Panc1 (cell line): ENCODE measurements at regions not wholly inside any gene's neighbourhood (a gene's known extent, or its start where the extent isn't known, plus 50 kb on each side); places are given as distances from the start of the nearest gene placed in this dataset.

Source experiments
- POLR2AphosphoS5 ChIP-seq: IDR thresholded peaks from 2 replicates; pipeline ENCODE4 v1.6.1; 2012; ENCODE audit warnings: mild to moderate bottlenecking, low read depth, low read length, moderate library complexity
- SIN3A ChIP-seq: IDR thresholded peaks from 2 replicates; pipeline ENCODE4 v1.6.1; 2012; ENCODE audit warnings: low read depth, mild to moderate bottlenecking, low read length, moderate library complexity, borderline replicate concordance; ENCODE audit not compliant: insufficient read depth
- TF ChIP-seq, protein P1 (sequence below): fragments of 450-650 bp; IDR thresholded peaks from 2 replicates; pipeline ENCODE4 v1.5.1; 2017; ENCODE audit warnings: mild to moderate bottlenecking
- TF ChIP-seq, protein P2 (sequence below), 2 experiments: IDR thresholded peaks; 2 replicates each; pipeline ENCODE4 v1.6.1; 2011 to 2012; ENCODE audit warnings: low read depth in 2 of 2, control low read depth in 1 of 2, low read length in 1 of 2, mild to moderate bottlenecking in 1 of 2, moderate library complexity in 1 of 2; ENCODE audit not compliant: insufficient read depth in 1 of 2

DNA sequence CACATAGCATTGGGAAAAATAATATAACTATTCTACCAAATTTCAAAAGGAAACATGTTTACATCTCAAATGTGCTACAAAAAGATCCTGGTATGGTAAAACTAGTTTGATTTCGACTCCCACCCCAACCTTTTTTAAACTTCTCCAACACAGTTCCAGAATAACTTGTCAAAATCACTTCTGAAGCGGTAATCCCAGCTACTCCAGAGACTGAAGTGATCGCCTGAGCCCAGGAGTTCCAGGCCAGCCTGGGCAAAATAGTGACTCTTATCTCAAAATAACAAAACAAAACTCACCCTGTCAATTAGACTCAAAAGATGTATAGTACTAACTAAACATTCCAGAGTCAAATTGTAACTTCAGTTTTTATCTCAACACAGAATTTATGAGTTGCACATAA is 71.3 kb upstream of the RNF38 start:
- TF ChIP-seq, protein P1, sequence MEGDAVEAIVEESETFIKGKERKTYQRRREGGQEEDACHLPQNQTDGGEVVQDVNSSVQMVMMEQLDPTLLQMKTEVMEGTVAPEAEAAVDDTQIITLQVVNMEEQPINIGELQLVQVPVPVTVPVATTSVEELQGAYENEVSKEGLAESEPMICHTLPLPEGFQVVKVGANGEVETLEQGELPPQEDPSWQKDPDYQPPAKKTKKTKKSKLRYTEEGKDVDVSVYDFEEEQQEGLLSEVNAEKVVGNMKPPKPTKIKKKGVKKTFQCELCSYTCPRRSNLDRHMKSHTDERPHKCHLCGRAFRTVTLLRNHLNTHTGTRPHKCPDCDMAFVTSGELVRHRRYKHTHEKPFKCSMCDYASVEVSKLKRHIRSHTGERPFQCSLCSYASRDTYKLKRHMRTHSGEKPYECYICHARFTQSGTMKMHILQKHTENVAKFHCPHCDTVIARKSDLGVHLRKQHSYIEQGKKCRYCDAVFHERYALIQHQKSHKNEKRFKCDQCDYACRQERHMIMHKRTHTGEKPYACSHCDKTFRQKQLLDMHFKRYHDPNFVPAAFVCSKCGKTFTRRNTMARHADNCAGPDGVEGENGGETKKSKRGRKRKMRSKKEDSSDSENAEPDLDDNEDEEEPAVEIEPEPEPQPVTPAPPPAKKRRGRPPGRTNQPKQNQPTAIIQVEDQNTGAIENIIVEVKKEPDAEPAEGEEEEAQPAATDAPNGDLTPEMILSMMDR, result no peak
- TF ChIP-seq, protein P2, sequence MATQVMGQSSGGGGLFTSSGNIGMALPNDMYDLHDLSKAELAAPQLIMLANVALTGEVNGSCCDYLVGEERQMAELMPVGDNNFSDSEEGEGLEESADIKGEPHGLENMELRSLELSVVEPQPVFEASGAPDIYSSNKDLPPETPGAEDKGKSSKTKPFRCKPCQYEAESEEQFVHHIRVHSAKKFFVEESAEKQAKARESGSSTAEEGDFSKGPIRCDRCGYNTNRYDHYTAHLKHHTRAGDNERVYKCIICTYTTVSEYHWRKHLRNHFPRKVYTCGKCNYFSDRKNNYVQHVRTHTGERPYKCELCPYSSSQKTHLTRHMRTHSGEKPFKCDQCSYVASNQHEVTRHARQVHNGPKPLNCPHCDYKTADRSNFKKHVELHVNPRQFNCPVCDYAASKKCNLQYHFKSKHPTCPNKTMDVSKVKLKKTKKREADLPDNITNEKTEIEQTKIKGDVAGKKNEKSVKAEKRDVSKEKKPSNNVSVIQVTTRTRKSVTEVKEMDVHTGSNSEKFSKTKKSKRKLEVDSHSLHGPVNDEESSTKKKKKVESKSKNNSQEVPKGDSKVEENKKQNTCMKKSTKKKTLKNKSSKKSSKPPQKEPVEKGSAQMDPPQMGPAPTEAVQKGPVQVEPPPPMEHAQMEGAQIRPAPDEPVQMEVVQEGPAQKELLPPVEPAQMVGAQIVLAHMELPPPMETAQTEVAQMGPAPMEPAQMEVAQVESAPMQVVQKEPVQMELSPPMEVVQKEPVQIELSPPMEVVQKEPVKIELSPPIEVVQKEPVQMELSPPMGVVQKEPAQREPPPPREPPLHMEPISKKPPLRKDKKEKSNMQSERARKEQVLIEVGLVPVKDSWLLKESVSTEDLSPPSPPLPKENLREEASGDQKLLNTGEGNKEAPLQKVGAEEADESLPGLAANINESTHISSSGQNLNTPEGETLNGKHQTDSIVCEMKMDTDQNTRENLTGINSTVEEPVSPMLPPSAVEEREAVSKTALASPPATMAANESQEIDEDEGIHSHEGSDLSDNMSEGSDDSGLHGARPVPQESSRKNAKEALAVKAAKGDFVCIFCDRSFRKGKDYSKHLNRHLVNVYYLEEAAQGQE (IDR thresholded peaks at IDR 0.05; ENCODE audit: insufficient read depth in 1 of 2, low read depth in 2 of 2, low read length in 1 of 2), result no peak
- no peak for TF ChIP-seq POLR2AphosphoS5
- TF ChIP-seq SIN3A, result no peak
